HG03439 (cell line): ENCODE measurements at regions not wholly inside any gene's neighbourhood (a gene's known extent, or its start where the extent isn't known, plus 50 kb on each side); places are given as distances from the start of the nearest gene placed in this dataset.
"Not testable (repeated sequence)": the region's sequence is repeated elsewhere in the genome, so short reads cannot be mapped to it uniquely, and the experiment has no call there.

Experiments used
- ATAC-seq: cut with Tn5 transposase; IDR thresholded peaks from one replicate; pipeline ENCODE4 v1.9.1; 2021; ENCODE audit warnings: mild to moderate bottlenecking, moderate library complexity; ENCODE audit not compliant: unreplicated experiment

GRCh38 chr1:117753232-117753631 is 147.4 kb downstream of the TENT5C start:
- no peak for ATAC-seq

GRCh38 chr1:117753652-117754051 is 147.8 kb downstream of the TENT5C start:
- no peak for ATAC-seq

GRCh38 chr1:117754061-117754969 is 148.5 kb downstream of the TENT5C start:
- no peak for ATAC-seq

- no peak for ATAC-seq
Measured at GRCh38 chr1:117757668-117758067, 151.8 kb downstream of the TENT5C start.

- ATAC-seq: peak; percentile 79
Measured at GRCh38 chr1:117758444-117759316, 152.8 kb downstream of the TENT5C start.

- no peak for ATAC-seq
Measured at GRCh38 chr1:117759535-117759934, 153.7 kb downstream of the TENT5C start.

- no peak for ATAC-seq
Measured at GRCh38 chr1:117760069-117760468, 154.2 kb downstream of the TENT5C start.

GRCh38 chr1:117760485-117760884 is 154.6 kb downstream of the TENT5C start:
- no peak for ATAC-seq

- not testable (repeated sequence) for ATAC-seq
Measured at GRCh38 chr1:117767756-117768155, 161.7 kb downstream of the GDAP2 start.

GRCh38 chr1:117770981-117771531 is 158.4 kb downstream of the GDAP2 start:
- no peak for ATAC-seq

- ATAC-seq: no peak
Measured at GRCh38 chr1:117779364-117779763, 150.1 kb downstream of the GDAP2 start.

GRCh38 chr1:117780687-117781475 is 148.5 kb downstream of the GDAP2 start:
- ATAC-seq: no peak

GRCh38 chr1:117782056-117782455 is 147.4 kb downstream of the GDAP2 start:
- ATAC-seq: no peak

- ATAC-seq: no peak
Measured at GRCh38 chr1:117783606-117784396, 145.6 kb downstream of the GDAP2 start.

GRCh38 chr1:117788014-117788413 is 141.4 kb downstream of the GDAP2 start:
- ATAC-seq: no peak

- ATAC-seq: no peak
Measured at GRCh38 chr1:117793413-117793812, 136.0 kb downstream of the GDAP2 start.

GRCh38 chr1:117794073-117794472 is 135.3 kb downstream of the GDAP2 start:
- ATAC-seq: no peak

- no peak for ATAC-seq
Measured at GRCh38 chr1:117795190-117795589, 134.2 kb downstream of the GDAP2 start.

- no peak for ATAC-seq
Measured at GRCh38 chr1:117795792-117796191, 133.6 kb downstream of the GDAP2 start.

- no peak for ATAC-seq
Measured at GRCh38 chr1:117796226-117796625, 133.2 kb downstream of the GDAP2 start.
